Smooth muscle cell (in vitro differentiated cells): ENCODE measurements at regions not wholly inside any gene's neighbourhood (a gene's known extent, or its start where the extent isn't known, plus 50 kb on each side); places are given as distances from the start of the nearest gene placed in this dataset.

Experiments used
- DNase-seq: peaks from one replicate; lab custom pipeline; 2025; ENCODE audit not compliant: unreplicated experiment; lab: John Stamatoyannopoulos, UW
- H2AFZ ChIP-seq: fragments of 200-600 bp; sonication (generic); 2 replicates; pipeline ENCODE4 v1.6.0; 2016; ENCODE audit warnings: antibody characterized with exemption, low read depth, mild to moderate bottlenecking
- H3F3A ChIP-seq: fragments of 200-600 bp; sonication (generic); 2 replicates; pipeline ENCODE4 v1.6.0; 2017; ENCODE audit warnings: antibody characterized with exemption, low read depth
- H3K27ac ChIP-seq: fragments of 200-600 bp; sonication (generic); 2 replicates; pipeline ENCODE4 v1.5.1; 2016; ENCODE audit warnings: low read depth, mild to moderate bottlenecking
- H3K27me3 ChIP-seq: fragments of 200-600 bp; sonication (generic); 2 replicates; pipeline ENCODE4 v1.6.1; 2016; ENCODE audit warnings: low read depth, mild to moderate bottlenecking
- H3K36me3 ChIP-seq: fragments of 200-600 bp; sonication (generic); 2 replicates; pipeline ENCODE4 v1.5.1; 2016; ENCODE audit warnings: low read depth
- H3K4me1 ChIP-seq: fragments of 200-600 bp; sonication (generic); 2 replicates; pipeline ENCODE4 v1.5.1; 2016; ENCODE audit warnings: low read depth
- H3K4me2 ChIP-seq: fragments of 200-600 bp; sonication (generic); 2 replicates; pipeline ENCODE4 v1.6.0; 2016; ENCODE audit warnings: mild to moderate bottlenecking
- H3K4me3 ChIP-seq: fragments of 200-600 bp; sonication (generic); 2 replicates; pipeline ENCODE4 v1.5.1; 2016; ENCODE audit warnings: mild to moderate bottlenecking
- H3K79me2 ChIP-seq: fragments of 200-600 bp; sonication (generic); 2 replicates; pipeline ENCODE4 v1.6.0; 2016; ENCODE audit warnings: low read depth, mild to moderate bottlenecking
- H3K9ac ChIP-seq: fragments of 200-600 bp; sonication (generic); 2 replicates; pipeline ENCODE4 v1.6.0; 2016; ENCODE audit warnings: low read depth
- H3K9me3 ChIP-seq: fragments of 200-600 bp; sonication (generic); replicated peaks from 2 replicates; pipeline ENCODE4 v1.5.1; 2016; ENCODE audit warnings: low read depth
- H4K20me1 ChIP-seq: fragments of 200-600 bp; sonication (generic); 2 replicates; pipeline ENCODE4 v1.6.0; 2016; ENCODE audit warnings: low read depth
- CTCF ChIP-seq: fragments of 200-600 bp; sonication (generic); IDR thresholded peaks from 2 replicates; pipeline ENCODE4 v1.5.1; 2017; ENCODE audit warnings: borderline replicate concordance, mild to moderate bottlenecking, antibody characterized with exemption; ENCODE audit not compliant: insufficient read depth, poor library complexity, severe bottlenecking
- WGBS: methylation state at CpG from one replicate; pipeline ENCODE4 v1.1.7; 2016; ENCODE audit warnings: low lambda C conversion rate; 5-methylcytosine and 5-hydroxymethylcytosine counted together

DNA sequence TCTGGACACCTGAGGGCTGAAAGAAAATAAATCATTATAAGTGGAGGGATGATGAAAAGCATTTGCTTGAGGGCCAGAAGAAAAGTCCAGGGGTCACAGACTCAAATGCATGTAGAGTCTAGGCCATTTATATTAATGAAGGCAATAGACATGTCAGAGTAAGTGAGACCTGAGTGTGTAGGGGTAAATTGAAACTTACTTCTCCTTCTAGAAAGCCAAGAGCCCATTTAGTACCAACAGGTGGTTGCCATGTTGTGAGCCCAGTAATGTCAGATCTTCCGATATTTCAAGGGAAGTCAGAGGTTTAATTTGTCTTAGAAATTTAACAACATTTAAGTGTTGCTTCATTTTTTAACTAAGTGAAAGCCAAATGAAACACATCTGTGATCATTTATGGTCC, 166.1 kb upstream of the SLIT2 start:
- Histone ChIP-seq H3K4me1 (no peaks in the 10 kb centered on the region), H3K9ac (no peak overlapping the region), H4K20me1 (no peaks in the 10 kb centered on the region), H3F3A (no peaks in the 10 kb centered on the region), H3K4me2 (no peak overlapping the region), H3K27me3 (peaks cover under 1% of the 10 kb centered on the region), H2AFZ (no peak overlapping the region), H3K79me2 (no peaks in the 10 kb centered on the region), H3K9me3 (no peaks in the 10 kb centered on the region), H3K36me3 (no peaks in the 10 kb centered on the region), H3K4me3 (no peak overlapping the region), H3K27ac (no peak overlapping the region)
- no peak for DNase-seq
- 97% methylated on average over 1 of the region's 1 CpG for WGBS
- TF ChIP-seq CTCF, result no peak

- H3K9me3 ChIP-seq, result no peaks in the 10 kb centered on the region
- H3K9ac ChIP-seq, result no peak overlapping the region
- H3K27ac ChIP-seq, result no peak overlapping the region
- no peak overlapping the region for H2AFZ ChIP-seq
- H3K27me3 ChIP-seq, result no peaks in the 10 kb centered on the region
- 94% methylated on average over 3 of the region's 3 CpGs for WGBS
- no peaks in the 10 kb centered on the region for H4K20me1 ChIP-seq
- H3K79me2 ChIP-seq, result no peaks in the 10 kb centered on the region
- no peaks in the 10 kb centered on the region for H3K4me1 ChIP-seq
- H3K4me3 ChIP-seq, result no peak overlapping the region
- H3K36me3 ChIP-seq, result no peaks in the 10 kb centered on the region
- DNase-seq, result no peak
- no peak for TF ChIP-seq CTCF
- no peak overlapping the region for H3K4me2 ChIP-seq
- H3F3A ChIP-seq, result no peaks in the 10 kb centered on the region
These were observed 166.5 kb upstream of the SLIT2 start for GRCh38 chr4:20085156-20085555.

DNA sequence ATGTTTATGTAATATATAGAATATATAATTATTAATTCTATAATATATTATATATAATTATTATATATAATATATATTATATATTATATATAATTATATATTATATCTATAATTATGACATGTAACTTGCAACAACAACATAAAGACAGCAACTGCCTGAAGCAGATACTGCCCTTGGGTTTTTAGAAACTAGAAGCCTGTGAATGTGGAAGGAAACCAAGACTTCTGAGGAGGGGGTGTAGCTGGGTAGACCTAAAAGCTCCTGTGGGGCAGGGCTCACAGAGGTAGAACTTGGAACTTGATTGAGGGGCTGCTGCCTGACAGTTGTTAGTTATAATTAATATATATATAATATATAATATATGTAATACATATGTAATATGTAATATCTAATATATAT, 167.2 kb upstream of the SLIT2 start:
- Histone ChIP-seq H3K9ac (no peak overlapping the region), H3F3A (no peaks in the 10 kb centered on the region), H3K27me3 (no peaks in the 10 kb centered on the region), H3K4me1 (no peaks in the 10 kb centered on the region), H3K79me2 (no peaks in the 10 kb centered on the region), H4K20me1 (no peaks in the 10 kb centered on the region), H3K4me2 (no peak overlapping the region), H3K36me3 (no peaks in the 10 kb centered on the region), H3K4me3 (no peak overlapping the region), H2AFZ (no peak overlapping the region), H3K9me3 (no peaks in the 10 kb centered on the region), H3K27ac (no peak overlapping the region)
- DNase-seq, result no peak
- TF ChIP-seq CTCF, result no peak

DNA sequence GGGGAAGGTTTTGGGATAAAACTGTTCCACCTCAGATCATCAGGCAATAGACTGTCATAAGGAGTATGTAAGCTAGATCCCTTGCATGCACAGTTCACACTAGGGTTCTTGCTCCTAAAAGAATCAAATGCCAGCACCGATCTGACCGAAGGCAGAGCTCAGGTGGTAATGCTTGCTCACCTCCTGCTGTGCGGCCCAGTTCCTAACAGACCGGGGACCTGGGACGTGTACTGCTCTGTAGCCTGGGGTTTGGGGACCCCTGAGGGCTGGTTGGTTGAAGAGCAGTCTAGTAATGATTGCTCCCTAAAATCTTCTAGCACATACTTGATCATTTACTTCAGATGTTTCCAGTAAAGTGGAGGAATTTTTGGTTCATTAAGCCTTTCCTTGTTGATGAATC, 173.1 kb upstream of the SLIT2 start:
- Histone ChIP-seq H3K4me2 (no peak overlapping the region), H3K79me2 (no peaks in the 10 kb centered on the region), H3K4me1 (no peaks in the 10 kb centered on the region), H3K27me3 (no peaks in the 10 kb centered on the region), H3K9ac (no peak overlapping the region), H3K9me3 (no peaks in the 10 kb centered on the region), H3K4me3 (no peak overlapping the region), H3K27ac (no peak overlapping the region), H4K20me1 (no peaks in the 10 kb centered on the region), H3K36me3 (no peaks in the 10 kb centered on the region), H3F3A (no peaks in the 10 kb centered on the region), H2AFZ (no peak overlapping the region)
- no peak for DNase-seq
- 97% methylated on average over 5 of the region's 5 CpGs for WGBS
- TF ChIP-seq CTCF, result no peak
